Endothelial cell of umbilical vein (primary cell): ENCODE measurements at regions not wholly inside any gene's neighbourhood (a gene's known extent, or its start where the extent isn't known, plus 50 kb on each side); places are given as distances from the start of the nearest gene placed in this dataset.

Experiments used
- BruUV-seq: library from RNA; stranded (reverse); fragments of 400-500 nt; replicated peaks from 2 replicates; lab custom pipeline; 2021; lab: Mats Ljungman, UMichigan
- CTCF ChIA-PET: fragments of 300-600, 350-600 bp; sonication (Branson Sonifier 250); formaldehyde crosslinking; loops from one replicate; lab custom pipeline; 2021; ENCODE audit warnings: antibody characterized with exemption, inconsistent platforms; lab: Charles Lee
- POLR2A ChIA-PET: fragments of 300-600, 350-600 bp; sonication (Branson Sonifier 250); formaldehyde crosslinking; loops from one replicate; lab custom pipeline; 2021; ENCODE audit warnings: antibody characterized with exemption, inconsistent platforms; lab: Charles Lee
- DNase-seq: peaks from one replicate; pipeline ENCODE4 v3.0.0-alpha.2; 2011; ENCODE audit warnings: low read depth, low spot score
- FAIRE-seq: peaks from 2 replicates; lab custom pipeline; 2011; peaks lifted over from hg19 to GRCh38; lab: Jason Lieb, UNC
- H2AFZ ChIP-seq: 2 replicates; pipeline ENCODE4 v1.6.0; 2012; ENCODE audit warnings: low read depth, low read length, control low read depth, inconsistent platforms
- H3K27ac ChIP-seq: 2 replicates; pipeline ENCODE4 v1.5.1; 2011; ENCODE audit warnings: low read depth, mild to moderate bottlenecking, control low read depth, low read length, moderate library complexity; ENCODE audit not compliant: insufficient read depth
- H3K27me3 ChIP-seq, 2 experiments: 2 replicates each; pipeline versions ENCODE4 v1.6.0 to v1.6.1; 2011; ENCODE audit warnings: low read length in 2 of 2, mixed read lengths in 1 of 2; ENCODE audit not compliant: control insufficient read depth in 2 of 2, insufficient read depth in 2 of 2
- H3K36me3 ChIP-seq, 2 experiments: 2 replicates in 1 of 2; 3 replicates in 1 of 2; pipeline ENCODE4 v1.5.1; 2011; ENCODE audit warnings: low read length in 2 of 2, mild to moderate bottlenecking in 1 of 2, moderate library complexity in 1 of 2; ENCODE audit not compliant: control insufficient read depth in 2 of 2, insufficient read depth in 2 of 2; ENCODE audit errors: extremely low read depth in 1 of 2
- H3K4me1 ChIP-seq: 3 replicates; pipeline ENCODE4 v1.5.1; 2011; ENCODE audit warnings: mild to moderate bottlenecking, low read length; ENCODE audit not compliant: control insufficient read depth, insufficient read depth; ENCODE audit errors: extremely low read depth
- H3K4me2 ChIP-seq: 2 replicates; pipeline ENCODE4 v1.6.1; 2011; ENCODE audit warnings: low read length, control low read depth, mixed read lengths; ENCODE audit not compliant: insufficient read depth
- H3K4me3 ChIP-seq, 3 experiments: fragments of 200-600 bp in 1 of 3; sonication (generic), shearing (Covaris generic) in 1 of 3; replicated peaks in 1 of 3; 2 replicates each; pipeline ENCODE4 v1.5.1; 2011 to 2016; ENCODE audit warnings: control low read depth in 3 of 3, low read length in 3 of 3, mild to moderate bottlenecking in 2 of 3, inconsistent platforms in 1 of 3, low read depth in 1 of 3, moderate library complexity in 1 of 3; ENCODE audit not compliant: insufficient read depth in 1 of 3
- H3K79me2 ChIP-seq: 2 replicates; pipeline ENCODE4 v1.6.0; 2012; ENCODE audit warnings: low read length, inconsistent platforms; ENCODE audit not compliant: control insufficient read depth, insufficient read depth
- H3K9ac ChIP-seq: replicated peaks from 2 replicates; pipeline ENCODE3; 2011; ENCODE audit warnings: low read length, control low read depth; ENCODE audit not compliant: insufficient read depth; ENCODE audit errors: extremely low read depth
- H3K9me1 ChIP-seq: replicated peaks from 3 replicates; pipeline ENCODE4 v1.6.0; 2011; ENCODE audit warnings: mild to moderate bottlenecking, low read length; ENCODE audit not compliant: control insufficient read depth, insufficient read depth; ENCODE audit errors: extremely low read depth
- H3K9me3 ChIP-seq: replicated peaks from 2 replicates; pipeline ENCODE4 v1.5.1; 2012; ENCODE audit warnings: low read length, inconsistent platforms; ENCODE audit not compliant: control insufficient read depth, insufficient read depth
- H4K20me1 ChIP-seq: replicated peaks from 2 replicates; pipeline ENCODE3; 2011; ENCODE audit warnings: mild to moderate bottlenecking, low read length; ENCODE audit not compliant: control insufficient read depth, insufficient read depth; ENCODE audit errors: extremely low read depth
- EZH2 ChIP-seq: IDR thresholded peaks from 2 replicates; pipeline ENCODE4 v1.6.1; 2012; ENCODE audit warnings: borderline replicate concordance, low read depth, mild to moderate bottlenecking, moderate library complexity, low read length, inconsistent platforms; ENCODE audit not compliant: severe bottlenecking
- FOS ChIP-seq: IDR thresholded peaks from 2 replicates; pipeline ENCODE4 v1.6.1; 2011; ENCODE audit warnings: mild to moderate bottlenecking, low read length, moderate library complexity, borderline replicate concordance; ENCODE audit not compliant: insufficient read depth
- GATA2 ChIP-seq: IDR thresholded peaks from 2 replicates; pipeline ENCODE4 v1.7.0; 2011; ENCODE audit warnings: low read depth, mild to moderate bottlenecking, moderate library complexity, mixed read lengths, low read length; ENCODE audit not compliant: insufficient read length, insufficient read depth
- JUN ChIP-seq: IDR thresholded peaks from 2 replicates; pipeline ENCODE4 v1.6.1; 2011; ENCODE audit warnings: borderline replicate concordance, low read depth; ENCODE audit not compliant: insufficient read length, insufficient read depth
- MYC ChIP-seq: IDR thresholded peaks from one replicate; pipeline ENCODE4 v1.6.1; 2011; ENCODE audit warnings: mild to moderate bottlenecking, low read depth, low read length
- POLR2A ChIP-seq: IDR thresholded peaks from 2 replicates; pipeline ENCODE4 v1.6.1; 2012; ENCODE audit warnings: low read depth, mild to moderate bottlenecking, control low read depth, low read length
- POLR2AphosphoS5 ChIP-seq: IDR thresholded peaks from 2 replicates; pipeline ENCODE4 v1.6.1; 2012; ENCODE audit warnings: low read depth, mild to moderate bottlenecking, control low read depth, low read length, moderate library complexity; ENCODE audit not compliant: insufficient read depth
- dilution Hi-C: fragments of 300-500 bp; cut with MboI; formaldehyde crosslinking; loops from one replicate; pipeline ENCODE4 v1.15.0; 2019; ENCODE audit warnings: low sequenced_read_pairs; ENCODE audit not compliant: extremely low pct_ligation_motif_present
- intact Hi-C: fragments of 100-400 bp; cut with micrococcal nuclease; formaldehyde crosslinking; loops from one replicate; pipeline ENCODE4 v1.10.0; 2022
- TF ChIP-seq, protein P1 (sequence below): IDR thresholded peaks from 2 replicates; pipeline ENCODE4 v1.6.1; 2011; ENCODE audit not compliant: insufficient read depth, insufficient read length
- TF ChIP-seq, protein P2 (sequence below), 2 donors: IDR thresholded peaks; 1 replicate in 1 of 2; 2 replicates in 1 of 2; pipeline ENCODE4 v1.5.1; 2011; ENCODE audit warnings: low read length in 2 of 2, mild to moderate bottlenecking in 2 of 2, moderate library complexity in 2 of 2, control low read depth in 1 of 2, inconsistent platforms in 1 of 2, low read depth in 1 of 2; ENCODE audit not compliant: insufficient read depth in 1 of 2; ENCODE audit errors: extremely low read depth in 1 of 2

DNA sequence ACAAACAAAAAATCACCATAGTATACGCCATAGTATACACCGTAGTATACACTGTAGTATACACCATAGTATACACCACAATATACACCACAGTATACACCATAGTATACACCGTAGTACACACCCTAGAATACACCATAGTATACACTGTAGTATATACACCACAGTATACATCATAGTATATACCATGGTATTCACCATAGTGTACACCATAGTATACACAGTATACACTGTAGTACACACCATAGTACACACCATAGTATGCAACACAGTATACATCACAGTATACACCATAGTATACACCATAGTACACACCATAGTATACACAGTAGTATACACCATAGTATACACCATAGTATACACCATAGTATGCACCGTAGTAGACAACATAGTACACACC lies 157.6 kb upstream of the ADARB2 start:
- Histone ChIP-seq H3K9me3 (peaks cover 8% of the 10 kb centered on the region), H3K79me2 (no peaks in the 10 kb centered on the region), H3K27me3 (no peaks in the 10 kb centered on the region), H3K4me3 (no peak overlapping the region), H3K27ac (no peak overlapping the region), H4K20me1 (no peaks in the 10 kb centered on the region), H3K4me2 (no peak overlapping the region), H2AFZ (no peak overlapping the region), H3K9me1 (no peaks in the 10 kb centered on the region), H3K4me1 (no peaks in the 10 kb centered on the region), H3K9ac (no peak overlapping the region), H3K36me3 (no peaks in the 10 kb centered on the region)
- ChIA-PET POLR2A (no interaction called here), CTCF (no interaction called here)
- dilution Hi-C loops (no loop called here), intact Hi-C loops (no loop called here)
- TF ChIP-seq, protein P1, sequence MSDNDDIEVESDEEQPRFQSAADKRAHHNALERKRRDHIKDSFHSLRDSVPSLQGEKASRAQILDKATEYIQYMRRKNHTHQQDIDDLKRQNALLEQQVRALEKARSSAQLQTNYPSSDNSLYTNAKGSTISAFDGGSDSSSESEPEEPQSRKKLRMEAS: no peak
- no peak for TF ChIP-seq GATA2
- TF ChIP-seq, protein P2, sequence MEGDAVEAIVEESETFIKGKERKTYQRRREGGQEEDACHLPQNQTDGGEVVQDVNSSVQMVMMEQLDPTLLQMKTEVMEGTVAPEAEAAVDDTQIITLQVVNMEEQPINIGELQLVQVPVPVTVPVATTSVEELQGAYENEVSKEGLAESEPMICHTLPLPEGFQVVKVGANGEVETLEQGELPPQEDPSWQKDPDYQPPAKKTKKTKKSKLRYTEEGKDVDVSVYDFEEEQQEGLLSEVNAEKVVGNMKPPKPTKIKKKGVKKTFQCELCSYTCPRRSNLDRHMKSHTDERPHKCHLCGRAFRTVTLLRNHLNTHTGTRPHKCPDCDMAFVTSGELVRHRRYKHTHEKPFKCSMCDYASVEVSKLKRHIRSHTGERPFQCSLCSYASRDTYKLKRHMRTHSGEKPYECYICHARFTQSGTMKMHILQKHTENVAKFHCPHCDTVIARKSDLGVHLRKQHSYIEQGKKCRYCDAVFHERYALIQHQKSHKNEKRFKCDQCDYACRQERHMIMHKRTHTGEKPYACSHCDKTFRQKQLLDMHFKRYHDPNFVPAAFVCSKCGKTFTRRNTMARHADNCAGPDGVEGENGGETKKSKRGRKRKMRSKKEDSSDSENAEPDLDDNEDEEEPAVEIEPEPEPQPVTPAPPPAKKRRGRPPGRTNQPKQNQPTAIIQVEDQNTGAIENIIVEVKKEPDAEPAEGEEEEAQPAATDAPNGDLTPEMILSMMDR (IDR thresholded peaks at IDR 0.05; ENCODE audit: extremely low read depth in 1 of 2, insufficient read depth in 1 of 2, low read depth in 1 of 2, low read length in 2 of 2): no peak
- TF ChIP-seq POLR2AphosphoS5: no peak
- no peak for TF ChIP-seq FOS
- no peak for TF ChIP-seq MYC
- TF ChIP-seq JUN: no peak
- no peak for TF ChIP-seq POLR2A
- TF ChIP-seq EZH2: no peak
- BruUV-seq: no TSS peak
- FAIRE-seq: no peak
- no peak for DNase-seq
